GM21737 (cell line): ENCODE measurements at regions not wholly inside any gene's neighbourhood (a gene's known extent, or its start where the extent isn't known, plus 50 kb on each side); places are given as distances from the start of the nearest gene placed in this dataset.

Experiments used
- ATAC-seq: cut with Tn5 transposase; IDR thresholded peaks from one replicate; pipeline ENCODE4 v1.9.1; 2021; ENCODE audit warnings: mild to moderate bottlenecking, moderate library complexity; ENCODE audit not compliant: unreplicated experiment

GRCh38 chr12:92208613-92209121 is 63.0 kb upstream of the BTG1 start:
- peak; percentile 80 for ATAC-seq

GRCh38 chr12:92206596-92206995 is 61.0 kb upstream of the BTG1 start:
- ATAC-seq: no peak

GRCh38 chr12:92206011-92206410 is 60.4 kb upstream of the BTG1 start:
- ATAC-seq: no peak

GRCh38 chr12:92199819-92200576 is 54.4 kb upstream of the BTG1 start:
- no peak for ATAC-seq

GRCh38 chr12:92197815-92198214 is 52.2 kb upstream of the BTG1 start:
- no peak for ATAC-seq

GRCh38 chr12:92196368-92196767 is 50.7 kb upstream of the BTG1 start:
- ATAC-seq: no peak
